Upper lobe of left lung (tissue), 4 donors: ENCODE measurements at regions not wholly inside any gene's neighbourhood (a gene's known extent, or its start where the extent isn't known, plus 50 kb on each side); places are given as distances from the start of the nearest gene placed in this dataset.

Experiments used
- POLR2A ChIP-seq, 4 donors: fragments of 450-650 bp; IDR thresholded peaks; one replicate each; pipeline ENCODE4 v1.5.1; 2016 to 2017; ENCODE audit warnings: antibody characterized with exemption in 4 of 4, mild to moderate bottlenecking in 2 of 4
- TF ChIP-seq, protein P1 (sequence below), 6 experiments: fragments of 450-650 bp in 4 of 6; fragments of 200-600 bp in 2 of 6; sonication (generic) in 2 of 6; IDR thresholded peaks; one replicate each; pipeline ENCODE4 v1.5.1; 2016 to 2019; ENCODE audit warnings: antibody characterized with exemption in 6 of 6

- TF ChIP-seq, protein P1, sequence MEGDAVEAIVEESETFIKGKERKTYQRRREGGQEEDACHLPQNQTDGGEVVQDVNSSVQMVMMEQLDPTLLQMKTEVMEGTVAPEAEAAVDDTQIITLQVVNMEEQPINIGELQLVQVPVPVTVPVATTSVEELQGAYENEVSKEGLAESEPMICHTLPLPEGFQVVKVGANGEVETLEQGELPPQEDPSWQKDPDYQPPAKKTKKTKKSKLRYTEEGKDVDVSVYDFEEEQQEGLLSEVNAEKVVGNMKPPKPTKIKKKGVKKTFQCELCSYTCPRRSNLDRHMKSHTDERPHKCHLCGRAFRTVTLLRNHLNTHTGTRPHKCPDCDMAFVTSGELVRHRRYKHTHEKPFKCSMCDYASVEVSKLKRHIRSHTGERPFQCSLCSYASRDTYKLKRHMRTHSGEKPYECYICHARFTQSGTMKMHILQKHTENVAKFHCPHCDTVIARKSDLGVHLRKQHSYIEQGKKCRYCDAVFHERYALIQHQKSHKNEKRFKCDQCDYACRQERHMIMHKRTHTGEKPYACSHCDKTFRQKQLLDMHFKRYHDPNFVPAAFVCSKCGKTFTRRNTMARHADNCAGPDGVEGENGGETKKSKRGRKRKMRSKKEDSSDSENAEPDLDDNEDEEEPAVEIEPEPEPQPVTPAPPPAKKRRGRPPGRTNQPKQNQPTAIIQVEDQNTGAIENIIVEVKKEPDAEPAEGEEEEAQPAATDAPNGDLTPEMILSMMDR (IDR thresholded peaks at IDR 0.05): no peak
- no peak for TF ChIP-seq POLR2A (IDR thresholded peaks at IDR 0.05)
Measured at GRCh38 chr2:138323382-138324067, 178.0 kb upstream of the SPOPL start.
